Activated naive CD4-positive, alpha-beta T cell treated with anti-CD3 and anti-CD28 coated beads, Interleukin-2, amount 50 U/mL, for 16 hours (primary cell): ENCODE measurements at regions not wholly inside any gene's neighbourhood (a gene's known extent, or its start where the extent isn't known, plus 50 kb on each side); places are given as distances from the start of the nearest gene placed in this dataset.

Experiments used
- DNase-seq: peaks from one replicate; pipeline ENCODE4 v3.0.0-alpha.2; 2020

DNA sequence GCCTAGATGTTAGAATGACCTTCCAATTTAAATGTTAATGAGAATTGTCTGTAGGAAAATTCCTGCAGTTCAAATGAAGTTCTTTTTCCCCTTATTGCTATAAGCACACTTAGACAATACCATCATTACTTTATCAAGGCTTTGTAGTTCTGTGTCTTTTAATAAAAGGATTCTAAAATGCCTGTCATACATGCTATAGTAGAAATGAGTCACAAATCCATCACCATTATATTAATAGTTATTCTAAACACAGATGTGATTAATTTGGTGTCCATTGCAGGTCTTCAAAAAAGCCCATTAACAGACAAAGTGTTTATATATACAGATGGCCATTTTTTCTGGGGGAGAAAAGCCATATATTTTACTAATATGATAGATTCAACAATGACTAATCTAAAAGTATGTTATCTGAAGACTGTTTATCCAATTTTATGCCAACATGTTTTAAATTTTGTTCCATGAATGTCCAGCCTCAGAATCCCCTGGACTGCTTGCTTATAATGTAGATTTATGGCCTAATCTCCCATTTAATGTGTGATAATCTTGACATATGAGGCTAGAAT is 1678.3 kb upstream of the PCDH20 start:
- DNase-seq = no peak

DNA sequence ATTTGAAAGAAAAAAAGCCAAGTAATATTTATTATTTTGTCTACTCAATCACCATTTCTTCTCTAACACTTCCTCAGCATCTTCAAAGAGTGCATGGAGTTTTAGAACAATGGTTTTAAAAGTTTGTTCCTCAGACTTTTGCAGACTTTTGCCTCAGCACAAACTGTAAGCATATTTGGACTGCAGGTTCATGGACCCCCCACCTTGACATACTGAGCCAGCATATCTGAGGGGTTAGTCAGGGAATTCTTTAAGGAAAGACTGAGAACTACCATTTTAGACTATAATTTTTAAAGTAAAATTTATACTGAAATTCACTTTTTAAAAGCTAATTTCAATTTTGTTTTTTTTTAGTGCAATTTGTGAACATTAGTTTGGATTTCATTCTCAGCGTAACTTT is 1676.8 kb upstream of the PCDH20 start:
- no peak for DNase-seq

DNA sequence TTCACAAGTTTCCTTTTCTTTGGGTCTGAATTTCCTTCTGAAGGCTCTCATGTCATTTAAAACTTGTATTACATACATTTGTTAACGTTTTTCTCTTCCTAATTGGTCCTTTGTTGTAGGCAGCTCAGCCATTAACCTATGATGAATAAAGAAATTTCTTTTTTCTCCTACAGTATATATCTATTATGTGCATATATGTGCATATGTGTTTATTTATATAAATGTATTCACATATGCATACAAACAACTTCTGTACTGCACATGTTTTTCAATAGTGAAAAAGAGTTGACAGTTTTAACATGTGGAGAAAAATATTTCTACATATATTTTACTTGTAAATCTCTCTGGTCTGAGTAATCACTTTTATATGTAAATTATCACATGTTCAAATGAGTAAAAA is 1674.9 kb upstream of the PCDH20 start:
- no peak for DNase-seq

DNA sequence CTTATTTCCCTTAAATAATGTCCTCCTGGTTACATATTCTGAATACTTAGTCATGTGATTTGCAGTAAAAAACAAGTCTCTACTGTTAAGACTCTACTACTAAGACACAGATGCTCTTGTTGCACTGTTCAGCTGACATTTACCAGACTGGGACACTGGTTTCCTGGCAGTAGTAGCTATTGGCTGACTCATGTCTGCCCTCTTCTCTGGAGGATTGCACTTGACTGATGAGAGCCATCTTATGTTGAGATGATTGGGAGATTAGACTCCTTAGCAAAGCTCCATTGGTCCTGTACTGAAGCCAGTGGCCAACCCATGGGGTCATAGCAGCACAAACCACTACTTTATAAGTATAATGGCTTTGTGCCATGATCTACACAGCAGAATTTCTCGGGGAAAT is 1672.6 kb upstream of the PCDH20 start:
- no peak for DNase-seq

DNA sequence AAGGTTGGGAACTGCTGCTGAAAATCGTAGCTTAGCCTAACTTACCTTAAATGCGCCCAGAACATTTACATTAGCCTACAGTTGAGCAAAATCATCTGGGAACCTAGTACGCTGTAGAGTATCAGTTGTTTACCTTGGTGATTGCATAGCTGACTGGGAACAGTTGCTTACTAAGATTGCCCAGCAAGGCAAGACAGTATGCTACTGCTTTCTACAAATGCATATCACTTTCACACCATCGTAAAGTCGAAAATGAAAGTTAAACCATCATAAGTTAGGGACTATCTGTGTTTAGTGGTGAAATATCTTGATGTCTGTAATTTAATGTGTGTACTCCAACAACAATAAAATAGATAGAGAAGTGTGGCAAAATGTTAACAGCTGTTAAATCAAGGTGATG is 1670.6 kb upstream of the PCDH20 start:
- no peak for DNase-seq

DNA sequence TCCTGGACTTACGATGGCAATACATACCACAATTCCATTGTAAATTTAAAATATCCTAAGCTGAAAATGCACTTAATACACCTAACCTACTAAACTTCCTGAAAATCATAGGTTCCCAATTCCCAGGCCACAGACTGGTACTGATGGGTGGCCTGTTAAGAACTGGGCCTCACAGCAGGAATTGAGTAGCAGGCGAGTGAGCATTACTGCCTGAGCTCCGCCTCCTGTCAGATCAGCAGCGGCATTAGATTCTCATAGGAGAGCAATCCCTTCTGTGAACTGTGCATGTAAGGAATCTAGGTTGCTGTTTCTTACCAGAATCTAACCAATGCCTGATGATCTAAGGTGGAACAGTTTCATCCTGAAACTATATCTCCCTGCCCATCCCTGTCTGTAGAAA is 1670.2 kb upstream of the PCDH20 start:
- DNase-seq = no peak

DNA sequence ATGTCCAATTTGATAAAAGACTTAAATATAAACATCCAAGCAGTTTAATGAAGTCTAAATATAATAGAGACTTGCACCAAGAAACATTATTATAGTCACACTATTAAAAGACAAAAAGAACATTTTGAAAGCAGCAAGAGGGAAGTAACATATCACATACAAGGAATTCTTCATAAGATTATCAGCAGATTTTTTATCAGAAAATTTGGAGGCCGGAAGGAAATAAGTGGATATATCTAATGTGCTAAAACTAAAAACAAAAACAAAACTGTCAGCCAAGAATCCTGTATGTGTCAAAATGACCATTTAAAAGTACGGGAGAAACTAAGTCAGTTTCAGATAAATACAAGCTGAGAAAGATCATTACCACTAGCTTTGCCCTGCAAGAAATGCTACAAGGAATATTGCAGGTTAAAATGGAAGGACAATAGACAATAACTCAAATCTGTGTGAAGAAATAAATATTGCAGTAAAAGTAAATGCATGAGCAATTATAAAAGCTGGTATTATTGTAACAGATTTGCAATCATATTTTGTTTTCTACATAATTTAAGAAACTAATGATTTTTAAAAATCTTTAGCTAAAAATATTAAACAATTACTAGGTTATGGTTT is 1665.9 kb upstream of the PCDH20 start:
- no peak for DNase-seq

DNA sequence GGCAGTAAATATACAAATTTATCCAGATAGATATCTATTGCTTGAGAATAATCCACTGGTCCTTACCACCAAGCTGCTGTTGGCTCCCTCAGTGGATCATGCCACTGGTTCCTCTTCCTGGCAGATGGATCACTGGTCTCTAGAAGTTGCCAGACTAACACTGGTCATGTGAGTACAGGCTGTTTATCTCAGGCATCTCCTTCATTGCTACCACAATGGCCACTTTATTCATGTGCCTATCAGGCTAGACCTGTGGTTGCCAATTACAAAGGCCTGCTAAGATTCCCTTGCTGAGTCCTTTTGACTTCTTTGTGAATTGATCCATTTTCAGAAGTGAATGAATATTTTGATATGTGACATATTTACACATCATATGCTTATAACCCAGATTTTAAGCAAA is 1659.5 kb upstream of the PCDH20 start:
- no peak for DNase-seq

DNA sequence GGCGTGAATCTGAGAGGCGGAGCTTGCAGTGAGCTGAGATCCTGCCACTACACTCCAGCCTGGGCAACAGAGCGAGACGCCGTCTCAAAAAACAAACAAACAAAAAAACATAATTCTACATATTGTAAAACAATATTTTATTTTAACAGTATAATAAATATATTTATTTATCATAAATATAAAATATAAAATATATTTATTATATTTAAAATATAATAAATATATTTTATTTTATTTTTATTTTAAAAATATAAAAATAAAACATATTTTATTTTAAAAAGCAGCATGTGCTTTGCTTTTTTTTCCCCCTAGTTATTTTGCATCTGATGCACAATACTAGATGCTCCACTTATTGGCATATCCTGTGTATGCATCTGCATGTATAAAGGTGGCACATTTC is 1634.6 kb upstream of the PCDH20 start:
- DNase-seq = no peak

DNA sequence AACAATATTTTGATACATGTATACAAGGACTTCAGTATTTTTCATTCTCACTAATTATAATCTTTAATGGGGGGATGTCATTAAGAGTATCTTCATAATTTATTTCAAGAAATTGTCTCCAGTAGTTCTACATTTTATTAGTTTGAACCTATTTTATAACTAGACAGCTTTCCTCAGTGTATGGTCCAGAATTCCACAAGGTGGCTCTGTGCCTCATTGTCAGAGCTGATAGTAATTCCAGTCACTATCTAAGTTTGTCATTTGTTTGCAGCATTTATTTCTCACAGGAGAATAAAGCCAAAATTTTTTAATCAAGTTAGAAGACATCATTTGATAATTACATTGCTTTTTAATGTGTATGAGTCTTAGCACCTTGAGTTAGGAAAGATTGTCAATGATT is 1633.0 kb upstream of the PCDH20 start:
- no peak for DNase-seq

DNA sequence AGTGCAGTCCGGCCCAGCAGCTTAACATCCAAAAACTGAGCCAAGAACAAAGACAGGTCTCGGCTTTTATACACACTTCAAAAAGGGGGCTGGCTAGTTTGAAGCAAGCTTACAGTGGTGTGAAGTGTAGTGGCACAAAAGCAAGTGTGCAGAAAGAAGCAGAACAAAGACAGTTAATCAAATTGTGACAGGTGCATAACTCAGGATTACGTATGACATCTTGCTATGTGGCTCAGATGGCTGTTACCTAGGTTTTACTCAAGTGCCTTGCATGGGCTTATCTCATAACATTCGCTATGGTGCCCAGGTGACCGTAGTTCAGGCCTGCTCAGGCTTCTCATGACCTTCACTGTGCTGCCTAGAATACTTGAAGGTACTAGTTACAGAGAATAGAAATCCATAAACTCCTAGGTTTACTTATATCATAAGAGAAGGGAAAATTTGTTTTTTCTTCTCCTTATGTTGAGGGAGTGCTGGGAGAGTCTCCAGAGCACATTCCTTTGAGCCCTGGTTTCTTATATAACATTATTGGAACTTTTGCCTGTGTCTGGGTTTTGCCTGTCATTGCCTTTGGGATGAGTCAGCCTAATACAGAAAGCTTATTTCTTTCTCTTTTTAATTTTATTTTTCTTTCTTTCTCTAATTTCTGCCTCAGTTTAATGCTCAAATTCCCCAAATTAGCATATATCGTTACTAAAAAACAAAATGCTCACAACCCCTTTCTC is 1629.1 kb upstream of the PCDH20 start:
- no peak for DNase-seq

DNA sequence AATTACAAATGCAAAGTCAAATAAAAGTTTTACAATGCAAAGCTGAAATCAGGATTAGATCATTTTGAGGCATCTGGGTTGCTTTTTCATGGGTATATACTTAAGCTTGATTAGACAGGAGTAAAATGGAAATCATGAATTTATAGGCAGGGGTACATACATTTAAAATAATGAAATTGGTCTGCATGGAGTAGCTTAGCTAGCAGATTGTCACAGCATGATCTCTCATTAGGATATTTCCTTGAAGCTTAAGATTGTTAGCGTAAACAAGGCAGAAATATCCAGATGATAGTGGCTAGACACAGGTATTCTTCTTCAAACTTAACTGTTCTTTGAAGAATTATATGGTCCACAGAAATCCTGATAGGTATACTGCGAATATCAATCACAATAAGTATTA is 1627.0 kb upstream of the PCDH20 start:
- no peak for DNase-seq

DNA sequence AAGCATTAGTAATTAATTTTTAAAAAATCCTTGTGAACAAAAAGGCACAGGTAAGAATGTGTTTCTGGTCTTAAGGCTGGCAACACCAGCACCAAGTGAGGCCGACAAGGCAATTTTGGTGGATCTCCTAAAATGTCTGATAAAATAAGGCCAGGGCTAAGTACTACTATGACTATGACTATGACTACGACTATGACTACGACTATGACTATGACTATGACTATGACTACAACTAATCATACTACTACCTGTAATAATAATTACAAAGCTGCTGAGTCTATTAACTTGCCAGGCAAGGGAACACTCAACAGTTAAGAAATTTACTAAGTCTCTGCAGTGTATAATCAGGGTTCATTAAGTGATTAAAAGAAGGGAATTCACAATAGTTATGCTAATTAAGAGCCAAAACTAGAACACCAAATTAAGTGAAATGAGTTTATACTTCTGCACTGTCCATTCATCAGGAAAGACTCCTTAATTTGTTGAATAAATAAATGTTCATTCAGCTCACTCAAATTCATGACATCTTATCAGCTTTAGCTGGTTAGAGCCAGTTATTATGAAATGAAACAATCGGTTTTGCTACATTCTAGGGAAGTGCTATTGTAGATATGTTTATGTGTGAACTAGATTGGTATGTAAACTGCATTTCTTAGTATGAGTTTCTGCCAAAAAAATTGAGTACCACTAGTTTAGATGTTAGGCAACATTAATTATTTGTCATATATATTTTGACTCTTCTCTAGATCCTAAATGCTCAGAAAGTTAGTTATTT is 1626.2 kb upstream of the PCDH20 start:
- no peak for DNase-seq

DNA sequence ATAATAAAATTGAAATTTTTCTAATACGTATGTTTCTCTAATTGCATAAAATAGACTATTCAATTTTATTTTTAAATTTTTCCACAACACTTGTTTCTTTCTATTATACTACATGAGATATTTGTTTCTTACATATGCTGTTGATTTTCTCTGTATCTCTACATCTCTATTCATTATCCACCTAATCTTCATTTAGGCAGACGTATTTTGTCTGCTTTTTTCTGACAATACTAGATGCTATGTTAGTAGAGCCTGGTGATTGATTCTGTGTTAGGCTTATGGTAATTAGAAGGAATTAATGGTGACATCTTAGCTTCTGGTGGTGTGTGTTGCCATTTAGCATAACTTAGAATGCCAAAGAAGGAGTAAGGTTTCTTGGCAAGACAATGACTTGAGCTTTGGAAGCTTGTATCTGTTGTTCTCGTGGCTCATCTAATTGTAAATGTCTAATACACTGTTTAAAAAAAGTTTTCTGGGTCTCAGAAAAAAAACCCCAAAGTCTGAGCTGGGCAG is 1610.7 kb upstream of the PCDH20 start:
- DNase-seq = no peak

DNA sequence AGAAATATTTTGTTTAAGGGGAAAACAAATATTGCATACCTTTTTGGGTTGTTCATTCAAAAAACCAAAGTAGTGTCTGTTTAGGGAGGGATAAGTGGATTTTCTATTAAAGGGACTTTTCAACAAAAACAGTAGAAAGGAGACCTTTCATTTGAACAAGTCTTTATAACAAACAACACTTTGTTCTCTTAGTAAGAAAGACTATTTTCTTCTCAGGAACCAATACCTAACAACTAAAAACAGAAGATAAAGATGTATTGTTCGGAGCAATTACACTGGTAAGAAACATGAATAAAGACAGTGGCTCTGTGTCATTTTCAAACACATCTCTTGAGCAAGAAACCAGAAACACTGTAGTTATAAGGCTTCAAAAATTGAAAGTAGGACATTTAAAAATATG is 1610.1 kb upstream of the PCDH20 start:
- no peak for DNase-seq

DNA sequence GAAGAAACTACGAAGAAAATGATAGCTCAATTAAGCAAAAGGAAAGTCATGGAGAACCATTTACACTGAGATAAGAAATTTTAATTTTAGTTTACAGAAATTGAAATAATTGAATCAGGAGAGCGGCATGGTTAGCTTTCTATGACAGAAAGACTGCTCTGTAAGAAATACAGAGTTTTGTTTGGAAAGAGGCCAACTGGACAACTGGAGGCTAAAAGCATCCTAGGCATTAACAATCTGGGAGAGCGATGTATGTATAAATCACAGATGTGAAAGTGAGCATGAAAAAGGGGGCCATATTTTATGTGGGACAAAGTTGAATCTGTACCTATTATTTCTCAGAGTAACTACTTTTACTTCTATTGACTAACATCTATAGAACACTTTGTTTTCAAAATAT is 1608.8 kb upstream of the PCDH20 start:
- DNase-seq = no peak

DNA sequence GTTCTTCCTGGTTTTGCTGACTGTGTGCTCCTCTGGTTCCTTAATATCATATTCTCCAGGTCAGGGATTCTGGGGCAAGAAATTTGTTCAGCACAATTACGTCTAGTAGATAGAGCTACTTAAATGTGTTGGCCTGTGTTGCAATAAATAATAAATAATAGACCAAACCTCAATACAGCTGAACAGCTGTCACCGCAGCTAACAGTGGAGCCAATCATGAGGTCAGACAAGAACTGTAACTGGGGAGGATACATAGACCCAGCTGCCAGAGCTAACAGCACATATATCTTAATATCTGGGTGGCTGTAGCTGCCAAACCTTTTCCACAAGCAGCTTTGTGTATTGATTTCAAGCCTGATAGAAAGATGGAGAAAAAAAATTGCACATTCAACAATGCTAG is 1596.3 kb upstream of the PCDH20 start:
- no peak for DNase-seq

DNA sequence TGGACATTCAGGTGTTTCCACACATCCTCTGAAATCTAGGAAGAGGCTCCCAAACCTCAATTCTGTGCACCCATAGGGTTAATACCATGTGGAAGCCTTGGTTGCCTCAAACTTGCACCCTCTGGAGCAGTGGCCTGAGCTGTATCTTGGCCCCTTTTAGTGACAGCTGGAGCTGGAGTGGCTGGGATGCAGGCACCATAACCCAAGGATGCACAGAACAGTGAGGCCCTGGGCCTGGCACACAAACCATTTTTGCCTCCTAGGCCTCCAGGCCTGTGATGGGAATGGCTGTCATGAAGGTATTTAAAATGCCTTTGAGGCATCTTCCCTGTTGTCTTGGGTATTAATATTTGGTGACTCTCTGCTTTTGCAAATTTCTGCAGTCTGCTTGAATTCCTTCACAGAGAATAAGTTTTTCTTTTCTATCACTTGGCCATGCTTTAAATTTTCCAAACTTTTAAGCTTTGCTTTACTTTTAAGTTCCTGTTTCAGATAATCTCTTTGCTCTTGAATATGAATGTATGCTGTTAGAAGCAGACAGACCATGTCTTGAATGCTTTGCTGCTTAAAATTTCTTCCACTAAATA is 1594.5 kb upstream of the PCDH20 start:
- DNase-seq = no peak

DNA sequence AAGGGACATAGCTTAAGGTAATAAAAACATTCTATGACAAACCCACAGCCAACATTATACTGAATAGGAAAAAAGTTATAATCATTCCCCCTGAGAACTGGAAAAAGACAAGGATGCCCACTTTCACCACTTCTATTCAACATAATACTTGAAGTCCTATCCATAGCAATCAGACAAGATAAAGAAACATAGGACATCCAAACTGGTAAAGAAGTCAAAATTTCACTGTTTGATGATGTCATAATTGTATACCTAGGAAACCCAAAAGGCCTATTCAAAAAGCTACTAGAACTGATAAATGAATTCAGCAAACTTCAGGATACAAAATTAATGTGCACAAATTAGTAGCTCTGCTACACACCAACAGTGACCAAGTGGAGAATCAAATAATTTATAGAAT is 1590.0 kb upstream of the PCDH20 start:
- no peak for DNase-seq

DNA sequence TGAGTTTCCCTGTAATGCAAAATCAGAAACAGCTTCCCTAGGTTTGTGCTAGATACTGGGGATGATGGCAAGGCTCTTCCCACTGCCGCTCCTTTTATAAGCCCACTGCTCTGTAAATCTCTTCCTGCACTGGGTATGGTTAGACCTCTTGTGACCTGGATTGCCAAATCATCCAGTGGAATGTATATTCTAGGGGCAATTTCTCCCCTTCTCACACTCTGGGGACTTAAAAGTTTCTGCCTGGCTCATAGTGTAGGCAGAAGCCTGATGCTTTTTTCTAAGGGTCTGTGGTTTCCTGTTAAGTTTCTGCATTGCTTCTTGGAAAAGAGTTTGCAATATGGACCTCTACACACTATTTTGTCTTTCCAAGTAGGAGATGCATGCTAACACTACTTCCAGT is 1582.0 kb upstream of the PCDH20 start:
- no peak for DNase-seq

DNA sequence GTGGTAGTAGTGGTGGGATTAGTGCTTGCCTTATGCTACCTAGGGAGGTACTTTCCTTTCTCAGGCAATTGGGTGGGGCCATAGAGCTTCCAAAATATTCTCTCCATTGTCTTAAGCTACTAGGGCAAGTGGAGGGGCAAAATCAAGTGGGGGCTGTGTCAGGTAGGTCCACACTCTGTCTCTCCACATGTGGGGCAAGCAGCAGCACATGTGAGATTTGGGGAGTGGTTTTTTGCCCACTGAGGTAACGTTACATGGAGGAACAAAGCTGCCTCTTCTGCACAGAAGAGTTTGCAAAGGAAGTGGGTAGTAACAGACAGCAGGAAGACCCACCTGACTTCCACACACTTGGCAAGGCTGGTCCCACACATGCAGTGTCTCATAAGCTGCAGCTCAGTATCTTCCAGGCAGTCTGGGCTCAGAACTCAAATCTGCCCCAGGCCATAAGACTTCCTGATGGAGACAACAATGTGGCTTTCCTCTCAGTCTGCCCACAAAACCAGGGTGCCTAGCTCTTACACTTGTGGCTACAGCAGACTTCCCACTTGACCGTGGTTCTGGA is 1581.5 kb upstream of the PCDH20 start:
- DNase-seq = no peak

DNA sequence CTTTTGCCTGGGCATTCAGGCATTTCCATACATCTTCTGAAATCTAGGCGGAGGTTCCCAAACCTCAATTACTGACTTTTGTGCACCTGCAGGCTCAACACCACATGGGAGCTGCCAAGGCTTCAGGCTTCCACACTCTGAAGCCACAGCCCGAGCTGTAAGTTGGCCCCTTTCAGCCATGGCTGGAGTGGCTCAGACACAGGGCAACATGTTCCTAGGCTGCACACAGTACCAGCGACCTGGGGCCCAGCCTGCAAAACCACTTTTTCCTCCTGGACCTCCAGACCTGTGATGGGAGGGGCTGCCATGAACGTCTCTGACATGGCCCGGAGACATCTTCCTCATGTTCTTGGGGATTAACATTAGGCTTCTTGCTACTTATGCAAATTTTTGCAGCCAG is 1558.2 kb upstream of the PCDH20 start:
- no peak for DNase-seq

DNA sequence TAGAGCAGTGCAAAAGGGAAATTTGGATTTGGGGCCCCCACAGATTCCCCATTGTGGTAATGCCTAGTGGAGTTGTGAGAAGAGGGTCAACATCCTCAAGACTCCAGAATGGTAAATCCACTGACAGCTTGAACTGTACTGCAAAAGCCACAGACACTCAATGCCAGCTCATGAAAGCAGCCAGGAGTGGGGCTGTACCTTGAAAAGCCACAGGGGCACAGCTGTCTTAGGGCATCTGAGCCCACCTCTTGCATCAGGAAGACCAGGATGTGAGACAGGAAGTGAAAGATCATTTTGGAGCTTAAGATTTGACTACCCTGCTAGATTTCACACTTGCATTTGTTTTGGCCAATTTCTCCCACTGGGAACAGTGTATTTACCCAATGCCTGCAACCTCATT is 1548.9 kb upstream of the PCDH20 start:
- no peak for DNase-seq
